ENCODE measurements at regions not wholly inside any gene's neighbourhood (a gene's known extent, or its start where the extent isn't known, plus 50 kb on each side); places are given as distances from the start of the nearest gene placed in this dataset.

DNA sequence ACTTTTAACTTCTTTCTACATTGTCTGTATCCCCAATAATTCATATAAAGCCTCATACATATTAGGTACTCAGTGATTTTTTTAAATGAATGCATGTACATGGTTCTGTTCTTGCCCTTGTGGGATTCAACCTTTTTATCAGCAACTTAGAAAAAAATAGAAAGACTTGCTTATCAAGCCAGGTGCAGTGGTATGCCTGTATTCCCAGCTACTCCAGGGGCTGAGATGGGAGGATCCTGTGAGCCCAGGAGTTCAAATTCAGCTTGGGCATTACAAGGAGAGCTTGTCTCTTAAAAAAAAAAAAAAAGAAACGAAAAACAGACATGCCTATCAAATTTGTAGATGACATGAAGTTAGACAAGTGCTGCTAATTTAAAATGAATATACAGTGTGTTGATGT, 54.2 kb upstream of the MYCBP2 start:
- no peak for DNase-seq (ENCODE audit: low spot score)

DNA sequence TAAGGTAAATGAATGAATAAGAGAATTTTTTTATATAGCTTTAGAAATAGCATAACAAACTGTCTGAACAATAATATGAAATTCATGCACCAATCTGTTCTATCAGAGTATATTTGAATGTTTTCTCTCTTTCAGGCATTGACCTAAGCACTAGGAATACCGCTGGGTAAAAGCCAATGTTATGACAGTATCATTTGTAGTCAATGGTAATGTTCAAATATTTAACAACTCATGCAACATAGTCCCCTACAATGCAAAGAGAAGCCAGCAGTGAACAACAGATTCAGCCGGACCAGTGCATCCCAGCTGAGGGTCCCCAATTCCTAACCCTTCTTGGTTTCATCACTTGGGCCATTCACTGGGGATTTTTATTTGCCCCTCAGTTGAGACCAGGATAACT, 52.6 kb upstream of the MYCBP2 start:
- DNase-seq (ENCODE audit: low spot score), result no peak

- DNase-seq (ENCODE audit: low spot score), result no peak
Measured at GRCh38 chr13:77378662-77379061, 51.8 kb upstream of the MYCBP2 start.

- DNase-seq (ENCODE audit: low spot score), result no peak
Measured at GRCh38 chr13:77377016-77377415, 50.1 kb upstream of the MYCBP2 start.
